NCI-H2029 (cell line): ENCODE measurements at regions not wholly inside any gene's neighbourhood (a gene's known extent, or its start where the extent isn't known, plus 50 kb on each side); places are given as distances from the start of the nearest gene placed in this dataset.

Experiments
- DNase-seq: peaks from one replicate; lab custom pipeline; 2025; lab: John Stamatoyannopoulos, UW

DNA sequence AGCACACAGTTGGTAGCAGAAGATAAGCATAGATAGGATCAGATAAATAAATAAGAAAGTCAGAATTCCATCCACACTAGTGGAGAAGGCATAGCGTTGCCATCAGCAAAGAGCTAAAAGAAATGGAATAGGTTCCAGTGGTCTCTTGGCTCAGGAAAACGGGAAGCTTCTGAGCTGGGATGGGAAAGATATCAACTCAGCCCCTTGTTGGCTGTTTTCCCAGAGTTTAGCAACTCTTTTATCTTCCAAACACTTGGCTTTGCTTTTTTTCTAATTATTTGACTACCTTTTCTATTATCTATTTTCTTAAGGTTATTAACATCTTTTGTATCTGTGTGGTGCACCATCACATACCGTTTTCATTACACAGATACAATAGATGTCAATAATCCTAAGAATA, 445.7 kb upstream of the TRPC7 start:
- no peak for DNase-seq

- DNase-seq = no peak
Observed at GRCh38 chr5:136810261-136810801, 445.0 kb upstream of the TRPC7 start.

- DNase-seq = no peak
Observed at GRCh38 chr5:136809382-136809781, 444.0 kb upstream of the TRPC7 start.

DNA sequence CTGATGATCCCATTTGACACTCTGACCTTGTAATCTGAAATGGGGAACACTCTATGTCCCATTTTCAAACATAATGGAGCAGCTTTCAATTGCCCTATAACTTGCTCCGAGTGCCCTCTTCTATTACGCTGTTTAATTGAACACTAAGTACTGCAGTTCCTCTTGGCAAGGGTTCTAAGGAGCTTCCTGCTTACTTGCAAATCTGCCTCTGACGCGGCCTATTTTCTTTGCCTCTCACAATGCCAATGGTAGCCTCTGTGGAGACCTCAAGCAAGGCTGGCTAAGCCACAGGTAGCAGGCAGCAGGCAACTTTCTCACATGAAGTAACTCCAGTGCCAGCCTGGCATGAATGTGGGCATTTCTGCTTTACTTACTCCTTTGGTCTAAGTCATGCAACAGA, 443.4 kb upstream of the TRPC7 start:
- DNase-seq = no peak

- no peak for DNase-seq
Observed at GRCh38 chr5:136805466-136805865, 440.1 kb upstream of the TRPC7 start.

GRCh38 chr5:136802383-136802782, 437.0 kb upstream of the TRPC7 start:
- DNase-seq = no peak

DNA sequence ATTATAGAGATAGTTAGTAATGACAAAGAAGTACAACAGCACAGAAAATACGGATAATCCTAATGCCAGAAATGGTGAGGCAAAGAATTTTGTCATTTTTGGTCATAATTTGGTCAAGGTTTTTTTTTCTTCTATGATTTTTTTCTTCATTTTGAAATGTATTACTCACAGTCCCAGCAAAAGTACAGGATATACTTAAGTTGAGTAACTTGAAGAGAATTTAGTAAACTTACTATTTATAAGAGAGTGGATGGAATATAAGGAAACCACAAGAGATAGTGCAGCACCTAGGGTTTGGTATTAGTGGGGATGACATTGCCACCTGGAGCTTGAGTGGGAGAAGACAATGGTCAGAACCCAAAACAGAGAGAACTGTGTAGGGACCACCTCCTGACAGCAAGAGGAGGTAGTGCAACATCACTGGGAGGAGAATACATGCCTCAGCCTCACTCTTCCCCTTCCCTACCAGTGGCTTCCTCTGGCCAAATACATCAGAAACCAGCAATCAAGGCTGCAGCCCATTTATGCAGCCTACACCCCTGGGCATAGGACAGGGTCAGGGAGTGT, 434.5 kb upstream of the TRPC7 start:
- no peak for DNase-seq

- DNase-seq = no peak
Observed at GRCh38 chr5:136793300-136793699, 428.0 kb upstream of the TRPC7 start.

DNA sequence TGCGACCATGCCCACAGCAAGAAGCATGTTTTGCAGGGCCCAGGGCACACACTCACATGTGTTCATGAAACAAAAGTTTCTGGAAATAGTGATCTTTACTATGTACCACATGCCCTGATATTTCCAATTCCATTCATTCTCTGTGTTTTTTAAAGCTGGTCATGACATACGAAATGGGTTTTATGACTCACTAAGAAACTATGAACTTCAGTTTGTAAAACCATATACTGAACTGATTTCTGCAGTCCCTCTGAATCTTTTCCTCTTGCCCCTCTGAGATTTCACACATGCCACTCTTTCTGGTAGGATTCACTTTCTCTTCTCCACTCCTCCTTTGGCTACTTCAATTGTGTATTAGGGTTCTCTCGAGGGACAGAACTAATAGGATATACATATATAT, 416.1 kb upstream of the TRPC7 start:
- DNase-seq = no peak

DNA sequence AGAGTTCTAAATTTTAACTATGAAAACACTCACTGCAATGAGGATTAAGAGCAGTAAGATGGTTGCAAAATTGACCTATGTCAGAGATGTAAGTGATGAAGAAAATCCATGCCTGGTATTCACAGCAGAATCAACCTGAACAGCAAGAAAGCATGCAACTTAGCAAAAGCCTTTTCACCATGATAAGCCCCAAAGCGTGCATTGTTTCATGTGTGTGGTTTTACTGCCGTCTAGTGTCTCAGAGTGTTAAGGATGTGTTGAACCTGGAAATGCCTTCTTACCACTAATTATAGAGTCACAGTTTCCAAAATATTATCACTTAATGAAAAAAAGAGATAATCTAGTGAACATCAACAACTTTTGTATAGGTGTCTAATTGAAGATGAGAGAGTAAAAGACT, 415.2 kb upstream of the TRPC7 start:
- DNase-seq = no peak

- no peak for DNase-seq
Observed at GRCh38 chr5:136776022-136776927, 410.9 kb upstream of the TRPC7 start.

- no peak for DNase-seq
Observed at GRCh38 chr5:136772491-136772890, 407.1 kb upstream of the TRPC7 start.

GRCh38 chr5:136769900-136770684, 404.7 kb upstream of the TRPC7 start:
- DNase-seq = peak; percentile 52

- DNase-seq = no peak
Observed at GRCh38 chr5:136769093-136769492, 403.7 kb upstream of the TRPC7 start.

- no peak for DNase-seq
Observed at GRCh38 chr5:136768457-136768856, 403.1 kb upstream of the TRPC7 start.

- no peak for DNase-seq
Observed at GRCh38 chr5:136766456-136766855, 401.1 kb upstream of the TRPC7 start.

DNA sequence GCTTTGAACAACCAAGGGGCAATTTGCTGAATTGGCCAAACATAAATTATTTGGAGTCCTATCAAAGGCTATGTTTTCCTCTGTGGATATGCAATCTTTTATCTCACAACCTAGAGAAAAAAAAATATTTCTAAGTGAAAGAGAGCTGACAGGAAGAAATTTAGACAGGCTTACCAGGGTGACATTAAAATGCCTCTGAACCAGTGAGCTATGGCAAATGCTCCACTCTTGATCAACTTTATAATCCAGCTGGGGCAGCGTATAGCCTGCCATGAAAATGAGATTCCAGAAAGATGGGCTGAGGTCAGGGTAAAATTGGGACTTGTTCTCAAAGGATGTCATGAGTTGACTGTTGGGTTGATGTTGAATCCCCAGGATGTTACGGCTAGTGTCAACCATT, 399.3 kb upstream of the TRPC7 start:
- DNase-seq = no peak

GRCh38 chr5:136763548-136763947, 398.2 kb upstream of the TRPC7 start:
- no peak for DNase-seq

GRCh38 chr5:136754216-136754615, 388.9 kb upstream of the TRPC7 start:
- no peak for DNase-seq

- no peak for DNase-seq
Observed at GRCh38 chr5:136750224-136750862, 385.0 kb upstream of the TRPC7 start.

- no peak for DNase-seq
Observed at GRCh38 chr5:136749016-136749415, 383.7 kb upstream of the TRPC7 start.

- no peak for DNase-seq
Observed at GRCh38 chr5:136743052-136743451, 377.7 kb upstream of the TRPC7 start.
